Loucy (cell line): ENCODE measurements at regions not wholly inside any gene's neighbourhood (a gene's known extent, or its start where the extent isn't known, plus 50 kb on each side); places are given as distances from the start of the nearest gene placed in this dataset.

Experiments used
- CTCF ChIP-seq: fragments of 200-600 bp; sonication (generic); conservative IDR thresholded peaks from 2 replicates; pipeline ENCODE4 v1.5.1; 2014; ENCODE audit warnings: mild to moderate bottlenecking, antibody characterized with exemption, low read length
- EZH2phosphoT487 ChIP-seq: fragments of 200-600 bp; IDR thresholded peaks from 2 replicates; pipeline ENCODE4 v1.6.1; 2018; ENCODE audit warnings: antibody characterized with exemption, mild to moderate bottlenecking, moderate library complexity, borderline replicate concordance

GRCh38 chr7:13231216-13231615 is 543.8 kb downstream of the ARL4A start:
- TF ChIP-seq EZH2phosphoT487: no peak
- no peak for TF ChIP-seq CTCF
